Ectodermal cell (in vitro differentiated cells): ENCODE measurements at regions not wholly inside any gene's neighbourhood (a gene's known extent, or its start where the extent isn't known, plus 50 kb on each side); places are given as distances from the start of the nearest gene placed in this dataset.

Experiments used
- H3K27ac ChIP-seq: 2 replicates; pipeline ENCODE4 v1.7.0; 2013; ENCODE audit warnings: mild to moderate bottlenecking, low read depth, low read length; ENCODE audit not compliant: insufficient read depth, poor library complexity, severe bottlenecking
- H3K27me3 ChIP-seq: 2 replicates; pipeline ENCODE4 v1.7.0; 2013; ENCODE audit warnings: mild to moderate bottlenecking, low read length; ENCODE audit not compliant: insufficient read depth, control insufficient read depth, poor library complexity, severe bottlenecking
- H3K36me3 ChIP-seq: one replicate; pipeline ENCODE4 v1.7.0; 2013; ENCODE audit warnings: low read length; ENCODE audit not compliant: control insufficient read depth, insufficient read depth
- H3K4me1 ChIP-seq: one replicate; pipeline ENCODE4 v1.7.0; 2013; ENCODE audit warnings: low read length; ENCODE audit not compliant: control insufficient read depth, insufficient read depth
- H3K4me3 ChIP-seq: 2 replicates; pipeline ENCODE4 v1.7.0; 2013; ENCODE audit warnings: low read depth, low read length, control low read depth; ENCODE audit not compliant: insufficient read depth
- H3K9me3 ChIP-seq: 2 replicates; pipeline ENCODE4 v1.7.0; 2013; ENCODE audit warnings: mild to moderate bottlenecking, low read length, moderate library complexity; ENCODE audit not compliant: control insufficient read depth
- WGBS, 2 experiments: methylation state at CpG; one replicate each; pipeline ENCODE4 v1.1.7; 2013; ENCODE audit warnings: missing lambda C conversion rate in 2 of 2; 5-methylcytosine and 5-hydroxymethylcytosine counted together

DNA sequence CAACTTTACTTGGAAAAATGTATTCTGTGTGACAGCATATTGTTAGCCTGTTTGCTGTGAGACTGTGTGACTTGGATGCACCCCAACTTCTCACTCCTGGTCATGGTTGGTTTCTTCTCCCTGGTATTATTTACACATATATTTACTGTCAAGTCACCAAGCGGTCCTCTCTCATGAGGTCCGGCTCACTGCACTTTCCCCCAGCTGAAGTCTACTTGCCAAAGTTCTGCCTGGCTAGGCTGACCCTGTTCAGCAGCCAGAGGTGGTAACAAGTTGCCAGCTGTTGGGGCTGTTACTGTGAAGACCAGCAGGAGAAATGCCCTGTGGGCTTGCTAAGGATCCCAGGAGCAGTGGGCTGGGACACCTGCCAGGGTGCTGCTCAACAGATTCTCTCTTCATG lies 337.5 kb downstream of the MFSD1 start:
- Histone ChIP-seq H3K4me3 (no peak overlapping the region), H3K27ac (no peak overlapping the region), H3K9me3 (no peaks in the 10 kb centered on the region), H3K27me3 (no peaks in the 10 kb centered on the region), H3K36me3 (no peaks in the 10 kb centered on the region), H3K4me1 (no peaks in the 10 kb centered on the region)
- 93 to 97% methylated on average over 2 of the region's 2 CpGs for WGBS, 2 experiments

DNA sequence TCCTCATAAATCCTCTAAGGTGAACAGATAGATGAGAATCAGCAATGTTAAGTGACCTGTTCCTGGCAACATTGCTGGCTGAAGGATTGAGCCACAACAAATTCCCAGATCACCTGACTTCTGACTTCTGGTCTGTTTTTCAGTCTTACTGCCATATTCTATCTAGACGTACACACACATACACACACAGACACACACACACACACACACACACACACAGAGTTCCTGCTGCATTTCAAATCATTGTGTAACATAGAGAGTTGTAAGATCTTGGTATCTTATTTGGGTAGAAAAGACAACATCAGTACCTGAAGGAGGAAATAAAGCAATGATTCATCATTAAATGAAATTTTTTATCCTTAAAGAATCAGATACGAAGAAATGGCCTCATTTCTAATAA lies 342.6 kb downstream of the MFSD1 start:
- H3K27me3 ChIP-seq, result peaks cover 4% of the 10 kb centered on the region
- no peak overlapping the region for H3K27ac ChIP-seq
- no peak overlapping the region for H3K4me3 ChIP-seq
- WGBS, 2 experiments, result 85 to 100% methylated on average over 2 of the region's 2 CpGs
- peaks cover 6% of the 10 kb centered on the region for H3K4me1 ChIP-seq
- H3K36me3 ChIP-seq, result no peaks in the 10 kb centered on the region
- H3K9me3 ChIP-seq, result no peaks in the 10 kb centered on the region

DNA sequence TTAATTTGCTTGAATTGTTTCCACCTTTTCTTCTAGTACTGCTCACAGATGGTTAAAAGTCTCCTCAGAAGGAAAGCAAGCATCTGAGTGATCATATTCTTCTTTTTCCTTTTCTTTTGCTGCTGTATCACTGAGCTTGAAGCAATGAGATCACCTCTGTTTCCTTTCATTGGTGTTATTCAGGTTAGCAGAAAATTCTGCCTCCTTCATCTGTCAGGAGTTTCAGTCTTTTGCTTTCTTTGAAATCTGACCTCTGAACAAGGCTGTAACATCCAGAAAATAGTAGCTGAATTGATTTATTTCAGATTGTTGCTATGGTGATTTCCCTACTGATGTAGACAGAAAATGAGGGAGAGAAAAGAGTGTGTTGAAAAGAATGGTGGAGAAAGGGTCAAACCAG lies 343.0 kb downstream of the MFSD1 start:
- H3K4me1 ChIP-seq, result peaks cover 10% of the 10 kb centered on the region
- no peak overlapping the region for H3K4me3 ChIP-seq
- no peaks in the 10 kb centered on the region for H3K36me3 ChIP-seq
- H3K9me3 ChIP-seq, result no peaks in the 10 kb centered on the region
- H3K27me3 ChIP-seq, result peaks cover 4% of the 10 kb centered on the region
- H3K27ac ChIP-seq, result no peak overlapping the region

DNA sequence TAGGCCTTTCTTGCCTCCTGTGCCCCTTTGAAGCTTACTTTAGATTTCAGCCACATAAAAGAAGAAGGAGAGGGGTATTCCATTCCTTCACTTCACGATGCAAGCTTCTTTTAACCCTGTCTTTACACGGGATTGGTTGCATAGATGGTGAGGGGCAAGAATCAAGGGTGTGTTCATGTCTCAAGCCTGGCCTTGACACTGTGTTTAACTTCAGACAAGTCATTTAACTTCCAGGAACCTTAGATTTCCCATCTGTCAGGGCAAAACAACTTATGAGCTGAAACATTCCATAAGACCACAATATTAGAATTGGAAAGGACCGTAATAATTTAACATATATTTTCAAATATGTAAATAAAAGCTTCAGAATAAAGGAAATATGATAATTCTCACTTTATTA lies 344.5 kb downstream of the MFSD1 start:
- Histone ChIP-seq H3K27me3 (peaks cover 4% of the 10 kb centered on the region), H3K36me3 (no peaks in the 10 kb centered on the region), H3K4me3 (no peak overlapping the region), H3K4me1 (peaks cover 13% of the 10 kb centered on the region), H3K27ac (no peak overlapping the region), H3K9me3 (no peaks in the 10 kb centered on the region)
- WGBS, 2 experiments, result 83 to 92% methylated on average over 2 of the region's 3 CpGs

DNA sequence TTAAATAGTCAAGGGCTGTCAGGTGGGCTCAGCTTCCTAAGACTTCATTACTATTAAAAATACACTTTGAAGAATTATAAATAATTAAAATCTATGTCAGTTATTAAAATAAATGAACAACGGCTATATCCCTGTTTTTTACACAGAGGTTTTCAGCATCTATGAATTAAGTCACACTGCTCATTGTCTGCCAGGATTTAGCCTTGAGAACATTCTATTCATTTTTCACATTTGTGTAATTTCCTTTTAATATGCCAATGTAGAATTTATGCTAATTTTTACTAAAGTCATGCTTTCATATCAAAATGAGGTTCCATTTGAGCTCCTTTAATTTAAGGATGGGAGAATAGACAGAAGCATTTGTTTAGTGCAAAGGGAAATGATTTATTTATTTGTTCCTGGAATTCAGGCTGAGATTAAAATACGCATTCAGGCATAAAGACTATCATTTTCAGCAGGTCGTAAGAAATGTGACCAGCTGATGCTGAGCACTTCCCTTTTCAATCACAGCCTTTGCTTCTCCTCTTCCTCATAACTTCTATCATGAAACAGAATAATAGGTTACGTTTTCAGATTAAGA lies 345.1 kb downstream of the MFSD1 start:
- Histone ChIP-seq H3K4me1 (peaks cover 13% of the 10 kb centered on the region), H3K4me3 (no peak overlapping the region), H3K27ac (no peak overlapping the region), H3K36me3 (no peaks in the 10 kb centered on the region), H3K27me3 (peaks cover 4% of the 10 kb centered on the region), H3K9me3 (no peaks in the 10 kb centered on the region)
- 92 to 95% methylated on average over 3 to 4 of the region's 4 CpGs for WGBS, 2 experiments

DNA sequence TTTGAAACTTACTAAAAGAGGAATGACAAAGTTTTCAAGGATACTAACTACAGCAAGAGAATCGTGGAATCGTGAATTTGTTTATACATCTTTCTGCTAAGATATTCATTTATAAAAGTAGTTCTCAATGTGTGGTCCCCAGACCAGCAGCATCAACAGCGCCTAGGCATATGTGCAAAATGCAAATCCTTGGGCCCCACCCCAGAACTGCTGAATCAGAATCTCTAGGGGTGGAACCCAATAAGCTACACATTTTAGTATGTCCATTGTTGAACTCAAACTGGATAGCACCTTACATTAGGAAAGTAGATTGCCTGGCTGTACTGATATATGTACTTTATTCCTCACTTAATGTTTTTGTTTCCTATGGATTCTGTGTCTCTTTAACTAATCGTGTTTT lies 346.0 kb downstream of the MFSD1 start:
- no peaks in the 10 kb centered on the region for H3K9me3 ChIP-seq
- peaks cover 4% of the 10 kb centered on the region for H3K27me3 ChIP-seq
- 89 to 90% methylated on average over 2 to 4 of the region's 4 CpGs for WGBS, 2 experiments

DNA sequence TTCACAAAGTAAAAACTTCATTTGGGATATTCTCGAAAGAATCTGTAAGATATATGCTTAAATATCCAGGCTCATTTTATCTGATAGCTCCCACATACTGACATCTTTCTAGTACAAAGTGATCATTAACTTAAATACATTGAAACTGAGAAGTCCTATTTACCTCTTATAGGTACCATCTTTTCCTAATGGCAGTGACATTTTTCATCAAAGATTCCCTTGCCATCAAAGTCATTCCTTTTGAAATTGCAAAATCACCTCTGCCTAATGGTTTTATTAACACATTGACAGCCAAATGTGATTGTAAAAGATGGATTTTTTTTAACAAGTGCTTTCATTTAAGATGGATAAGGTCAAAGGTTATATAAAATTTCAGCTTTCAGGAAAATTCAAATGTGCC lies 346.6 kb downstream of the MFSD1 start:
- H3K27me3 ChIP-seq, result peaks cover 4% of the 10 kb centered on the region
- no peaks in the 10 kb centered on the region for H3K9me3 ChIP-seq
- H3K4me1 ChIP-seq, result peaks cover 13% of the 10 kb centered on the region
- H3K27ac ChIP-seq, result no peak overlapping the region
- WGBS, 2 experiments, result 80 to 100% methylated on average over 1 of the region's 1 CpG
- H3K4me3 ChIP-seq, result no peak overlapping the region
- H3K36me3 ChIP-seq, result no peaks in the 10 kb centered on the region

More for the DNA sequence above, 346.0 kb downstream of the MFSD1 start:
- H3K4me1 ChIP-seq, result peaks cover 13% of the 10 kb centered on the region
- no peaks in the 10 kb centered on the region for H3K36me3 ChIP-seq
- no peak overlapping the region for H3K27ac ChIP-seq
- no peak overlapping the region for H3K4me3 ChIP-seq

DNA sequence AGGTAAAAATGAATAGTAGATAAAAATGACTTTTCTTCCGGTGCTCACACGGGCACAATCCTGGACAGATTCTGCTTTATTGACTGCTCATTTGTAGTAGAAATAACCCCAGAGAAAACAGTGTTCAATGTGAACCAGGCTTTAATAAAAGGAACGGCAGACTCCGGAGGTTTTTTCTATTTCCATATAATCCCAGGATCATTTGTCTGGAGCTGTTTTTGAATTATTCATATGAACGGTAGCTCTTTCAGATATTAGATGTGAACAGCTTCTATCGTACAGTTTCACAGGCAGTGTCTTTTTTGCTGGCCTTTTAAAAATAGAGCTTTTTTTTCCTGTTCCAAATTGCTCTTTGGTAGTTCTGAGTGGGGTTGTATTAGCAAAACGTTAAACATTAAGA lies 347.3 kb downstream of the MFSD1 start:
- H3K27ac ChIP-seq, result no peak overlapping the region
- WGBS, 2 experiments, result 90 to 95% methylated on average over 5 to 7 of the region's 7 CpGs

DNA sequence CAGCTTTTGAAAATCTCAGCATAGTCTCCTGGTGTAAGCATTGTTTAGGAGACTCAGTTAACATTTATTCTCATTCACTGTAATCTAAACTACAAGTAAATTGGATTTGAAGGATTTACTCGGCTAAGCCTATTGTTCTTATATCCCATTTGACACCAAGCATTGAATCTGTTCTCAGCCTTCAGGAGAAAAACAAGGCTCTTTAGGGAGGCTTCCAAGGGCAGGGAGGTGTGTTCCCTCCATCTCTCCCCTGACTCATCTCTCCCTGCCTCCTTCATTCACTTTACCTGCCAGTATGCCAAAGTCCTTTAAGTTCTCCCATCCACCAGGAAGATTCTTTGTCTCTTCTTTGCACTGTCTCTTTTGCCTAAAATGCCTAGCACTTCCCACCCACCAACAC lies 347.8 kb downstream of the MFSD1 start:
- H3K27ac ChIP-seq, result no peak overlapping the region
- 32 to 50% methylated on average over 1 of the region's 1 CpG for WGBS, 2 experiments

More for the DNA sequence above, 347.3 kb downstream of the MFSD1 start:
- Histone ChIP-seq H3K4me1 (peaks cover 13% of the 10 kb centered on the region), H3K27me3 (peaks cover 4% of the 10 kb centered on the region), H3K9me3 (no peaks in the 10 kb centered on the region), H3K36me3 (no peaks in the 10 kb centered on the region), H3K4me3 (no peak overlapping the region)

DNA sequence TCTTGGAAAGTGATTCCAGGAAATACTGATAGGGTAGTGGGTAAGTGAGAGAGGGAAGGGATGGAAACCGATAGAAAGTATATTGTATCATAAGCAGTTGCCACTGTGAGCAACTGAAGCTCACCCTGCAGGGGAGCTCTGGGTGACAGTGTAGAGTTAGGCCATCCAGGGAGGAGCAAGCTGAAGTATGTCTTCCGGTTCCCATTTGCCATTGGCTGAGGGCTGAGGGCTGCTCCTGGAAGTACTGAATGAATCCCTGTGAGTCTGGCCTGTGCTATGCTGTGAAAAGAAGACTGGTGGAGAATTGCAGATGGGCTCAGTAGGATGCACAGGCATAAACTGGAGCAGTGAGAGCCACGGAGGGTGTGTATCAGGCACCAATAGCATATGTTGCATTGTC lies 348.3 kb downstream of the MFSD1 start:
- H3K36me3 ChIP-seq, result no peaks in the 10 kb centered on the region
- H3K27ac ChIP-seq, result no peak overlapping the region
- no peak overlapping the region for H3K4me3 ChIP-seq
- peaks cover 4% of the 10 kb centered on the region for H3K27me3 ChIP-seq
- H3K9me3 ChIP-seq, result no peaks in the 10 kb centered on the region
- peaks cover 13% of the 10 kb centered on the region for H3K4me1 ChIP-seq
- 77 to 91% methylated on average over 3 of the region's 3 CpGs for WGBS, 2 experiments

More for the DNA sequence above, 347.8 kb downstream of the MFSD1 start:
- Histone ChIP-seq H3K4me1 (peaks cover 13% of the 10 kb centered on the region), H3K9me3 (no peaks in the 10 kb centered on the region), H3K27me3 (peaks cover 4% of the 10 kb centered on the region), H3K4me3 (no peak overlapping the region), H3K36me3 (no peaks in the 10 kb centered on the region)

DNA sequence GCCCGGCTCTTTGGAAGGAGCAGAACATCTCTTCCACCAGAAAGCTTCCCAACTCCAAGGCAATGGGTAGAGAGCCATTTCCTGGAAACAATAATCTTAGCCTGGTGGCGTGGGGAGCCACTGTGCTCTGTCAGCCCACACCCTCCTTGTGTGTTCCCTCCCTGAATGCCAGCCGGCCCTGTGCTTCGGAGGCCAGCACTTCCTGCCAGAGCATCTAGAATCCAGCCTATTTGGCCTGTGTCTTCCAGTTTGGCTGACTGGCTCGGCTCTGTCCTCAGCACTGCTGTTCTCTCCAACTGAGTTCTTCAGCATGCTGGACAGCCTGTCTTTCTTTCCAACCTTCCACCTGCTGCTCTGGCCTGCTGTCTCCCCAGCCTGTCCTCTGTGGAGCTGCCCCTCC lies 349.3 kb downstream of the MFSD1 start:
- Histone ChIP-seq H3K4me3 (no peak overlapping the region), H3K27ac (no peak overlapping the region), H3K27me3 (peaks cover 4% of the 10 kb centered on the region), H3K36me3 (no peaks in the 10 kb centered on the region), H3K9me3 (no peaks in the 10 kb centered on the region), H3K4me1 (peaks cover 13% of the 10 kb centered on the region)
- 83 to 87% methylated on average over 5 of the region's 5 CpGs for WGBS, 2 experiments
